Activated naive CD4-positive, alpha-beta T cell treated with anti-CD3 and anti-CD28 coated beads for 36 hours (primary cell): ENCODE measurements at regions not wholly inside any gene's neighbourhood (a gene's known extent, or its start where the extent isn't known, plus 50 kb on each side); places are given as distances from the start of the nearest gene placed in this dataset.

Experiments
- CTCF ChIA-PET: fragments of 350-600 bp; sonication (Branson Sonifier 250); formaldehyde crosslinking; loops from one replicate; lab custom pipeline; 2021; ENCODE audit warnings: antibody characterized with exemption; lab: Charles Lee
- DNase-seq: peaks from one replicate; pipeline ENCODE4 v3.0.0-alpha.2; 2020
- H3K27ac Mint-ChIP-seq: one replicate; pipeline ENCODE4 v1.8.0; 2021; ENCODE audit warnings: mild to moderate bottlenecking, mixed read lengths
- H3K27me3 Mint-ChIP-seq: one replicate; pipeline ENCODE4 v1.8.0; 2021; ENCODE audit warnings: low read depth, mixed read lengths
- H3K36me3 Mint-ChIP-seq: one replicate; pipeline ENCODE4 v1.8.0; 2021; ENCODE audit warnings: low read depth, mixed read lengths
- H3K4me1 Mint-ChIP-seq: one replicate; pipeline ENCODE4 v1.8.0; 2021; ENCODE audit warnings: low read depth, mixed read lengths
- H3K4me3 Mint-ChIP-seq: one replicate; pipeline ENCODE4 v1.8.0; 2021; ENCODE audit warnings: mild to moderate bottlenecking, moderate library complexity, mixed read lengths
- H3K9me3 Mint-ChIP-seq: one replicate; pipeline ENCODE4 v1.8.0; 2021; ENCODE audit warnings: mixed read lengths
- intact Hi-C: fragments of 100-400 bp; cut with micrococcal nuclease; formaldehyde crosslinking; loops from one replicate; pipeline ENCODE4 v1.15.1; 2023

- DNase-seq, result no peak
- intact Hi-C loops, result no loop called here
- H3K9me3 Mint-ChIP-seq, result no peaks in the 10 kb centered on the region
- CTCF ChIA-PET, result no interaction called here
- no peak overlapping the region for H3K4me3 Mint-ChIP-seq
- no peaks in the 10 kb centered on the region for H3K27me3 Mint-ChIP-seq
- H3K36me3 Mint-ChIP-seq, result no peaks in the 10 kb centered on the region
- no peak overlapping the region for H3K27ac Mint-ChIP-seq
- H3K4me1 Mint-ChIP-seq, result no peaks in the 10 kb centered on the region
Observed at GRCh38 chr2:145090841-145091761, 571.2 kb upstream of the ZEB2 start.

DNA sequence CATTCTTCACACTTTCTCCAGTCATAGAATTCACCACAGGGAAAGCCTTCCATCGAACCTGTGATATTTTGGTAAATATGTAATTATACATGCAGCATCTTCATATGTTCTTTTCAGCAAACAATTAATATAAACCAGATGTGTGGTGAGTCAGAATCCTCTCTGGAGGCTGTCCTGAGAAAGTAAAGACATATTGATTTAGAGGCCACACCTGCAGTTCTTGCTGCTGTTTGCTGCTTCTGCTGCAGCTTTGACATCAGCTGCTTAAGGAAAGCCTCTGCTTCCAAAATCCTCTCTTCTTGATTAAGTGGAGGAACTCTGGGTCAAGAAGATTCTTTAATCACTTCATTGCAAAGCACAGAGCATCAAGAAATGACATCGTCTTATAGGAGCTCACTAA lies 568.8 kb upstream of the ZEB2 start:
- CTCF ChIA-PET, result no interaction called here
- intact Hi-C loops, result no loop called here
- Mint-ChIP-seq H3K27me3 (no peaks in the 10 kb centered on the region), H3K4me3 (no peak overlapping the region), H3K4me1 (no peaks in the 10 kb centered on the region), H3K9me3 (no peaks in the 10 kb centered on the region), H3K36me3 (no peaks in the 10 kb centered on the region), H3K27ac (no peak overlapping the region)
- no peak for DNase-seq

- H3K36me3 Mint-ChIP-seq, result no peaks in the 10 kb centered on the region
- no peaks in the 10 kb centered on the region for H3K9me3 Mint-ChIP-seq
- no peaks in the 10 kb centered on the region for H3K4me1 Mint-ChIP-seq
- H3K27me3 Mint-ChIP-seq, result no peaks in the 10 kb centered on the region
- H3K4me3 Mint-ChIP-seq, result no peak overlapping the region
- DNase-seq, result no peak
- CTCF ChIA-PET, result no interaction called here
- no peak overlapping the region for H3K27ac Mint-ChIP-seq
- intact Hi-C loops, result no loop called here
Observed at GRCh38 chr2:145086910-145087309, 567.0 kb upstream of the ZEB2 start.

GRCh38 chr2:145085612-145086011 lies 565.7 kb upstream of the ZEB2 start:
- H3K4me1 Mint-ChIP-seq, result no peaks in the 10 kb centered on the region
- H3K27me3 Mint-ChIP-seq, result no peaks in the 10 kb centered on the region
- H3K36me3 Mint-ChIP-seq, result no peaks in the 10 kb centered on the region
- H3K4me3 Mint-ChIP-seq, result no peak overlapping the region
- DNase-seq, result no peak
- no peak overlapping the region for H3K27ac Mint-ChIP-seq
- intact Hi-C loops, result no loop called here
- no peaks in the 10 kb centered on the region for H3K9me3 Mint-ChIP-seq
- CTCF ChIA-PET, result no interaction called here

- CTCF ChIA-PET, result no interaction called here
- Mint-ChIP-seq H3K27me3 (peaks cover 3% of the 10 kb centered on the region), H3K27ac (no peak overlapping the region), H3K36me3 (no peaks in the 10 kb centered on the region), H3K4me3 (no peak overlapping the region), H3K9me3 (no peaks in the 10 kb centered on the region), H3K4me1 (no peaks in the 10 kb centered on the region)
- no peak for DNase-seq
- intact Hi-C loops, result no loop called here
Observed at GRCh38 chr2:145080426-145080825, 560.5 kb upstream of the ZEB2 start.

GRCh38 chr2:145079641-145080040 lies 559.7 kb upstream of the ZEB2 start:
- no peak for DNase-seq
- Mint-ChIP-seq H3K27me3 (peaks cover 3% of the 10 kb centered on the region), H3K4me1 (no peaks in the 10 kb centered on the region), H3K27ac (no peak overlapping the region), H3K36me3 (no peaks in the 10 kb centered on the region), H3K4me3 (no peak overlapping the region), H3K9me3 (no peaks in the 10 kb centered on the region)
- CTCF ChIA-PET, result no interaction called here
- intact Hi-C loops, result no loop called here

- H3K4me1 Mint-ChIP-seq, result no peaks in the 10 kb centered on the region
Observed at GRCh38 chr2:145078923-145079322, 559.0 kb upstream of the ZEB2 start.

GRCh38 chr2:145076085-145076484 lies 556.2 kb upstream of the ZEB2 start:
- Mint-ChIP-seq H3K27me3 (peaks cover 3% of the 10 kb centered on the region), H3K9me3 (no peaks in the 10 kb centered on the region), H3K27ac (no peak overlapping the region), H3K36me3 (no peaks in the 10 kb centered on the region), H3K4me1 (no peaks in the 10 kb centered on the region), H3K4me3 (no peak overlapping the region)
- DNase-seq, result no peak
- CTCF ChIA-PET, result interaction anchor here (0.6 kb wide), 1 partner anchor 1181 kb away, joined by 7 read pairs; no protein-coding TSS in a partner anchor
- intact Hi-C loops, result no loop called here

More at GRCh38 chr2:145078923-145079322, 559.0 kb upstream of the ZEB2 start:
- Mint-ChIP-seq H3K9me3 (no peaks in the 10 kb centered on the region), H3K27ac (no peak overlapping the region), H3K36me3 (no peaks in the 10 kb centered on the region), H3K4me3 (no peak overlapping the region), H3K27me3 (peaks cover 3% of the 10 kb centered on the region)
- CTCF ChIA-PET, result no interaction called here
- intact Hi-C loops, result no loop called here
- no peak for DNase-seq

GRCh38 chr2:145075454-145076062 lies 555.6 kb upstream of the ZEB2 start:
- Mint-ChIP-seq H3K4me3 (no peak overlapping the region), H3K27ac (no peak overlapping the region)
- CTCF ChIA-PET, result no interaction called here

DNA sequence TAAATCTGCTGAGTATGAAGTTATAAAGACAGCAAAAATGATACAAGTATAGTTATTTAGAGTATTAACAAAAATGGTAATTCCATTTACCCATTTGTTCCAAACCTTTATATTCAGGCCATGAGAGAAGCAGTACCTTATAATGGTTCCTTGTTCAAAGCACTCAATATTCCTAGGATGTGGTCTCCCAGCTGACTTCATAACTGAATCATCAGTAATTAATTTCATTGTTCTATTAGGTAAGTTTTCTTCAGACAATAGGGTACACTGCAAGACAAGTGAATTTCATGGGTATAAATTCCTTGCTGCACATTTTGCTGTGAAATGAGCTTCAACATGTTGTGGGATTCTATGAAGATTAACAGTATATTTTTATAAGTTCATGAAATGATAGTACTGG lies 550.8 kb upstream of the ZEB2 start:
- no peak for DNase-seq
- CTCF ChIA-PET, result no interaction called here
- no peak overlapping the region for H3K27ac Mint-ChIP-seq
- H3K36me3 Mint-ChIP-seq, result no peaks in the 10 kb centered on the region
- H3K9me3 Mint-ChIP-seq, result no peaks in the 10 kb centered on the region
- no peaks in the 10 kb centered on the region for H3K4me1 Mint-ChIP-seq
- intact Hi-C loops, result no loop called here
- no peak overlapping the region for H3K4me3 Mint-ChIP-seq
- H3K27me3 Mint-ChIP-seq, result no peaks in the 10 kb centered on the region

More at GRCh38 chr2:145075454-145076062, 555.6 kb upstream of the ZEB2 start:
- no peaks in the 10 kb centered on the region for H3K36me3 Mint-ChIP-seq
- H3K27me3 Mint-ChIP-seq, result peaks cover 3% of the 10 kb centered on the region
- intact Hi-C loops, result no loop called here
- no peak for DNase-seq
- no peaks in the 10 kb centered on the region for H3K9me3 Mint-ChIP-seq
- H3K4me1 Mint-ChIP-seq, result no peaks in the 10 kb centered on the region

GRCh38 chr2:145068509-145068908 lies 548.6 kb upstream of the ZEB2 start:
- no peaks in the 10 kb centered on the region for H3K4me1 Mint-ChIP-seq
- no peak for DNase-seq
- H3K9me3 Mint-ChIP-seq, result peaks cover 1% of the 10 kb centered on the region
- H3K36me3 Mint-ChIP-seq, result no peaks in the 10 kb centered on the region
- H3K27me3 Mint-ChIP-seq, result no peaks in the 10 kb centered on the region
- no peak overlapping the region for H3K27ac Mint-ChIP-seq
- intact Hi-C loops, result no loop called here
- CTCF ChIA-PET, result no interaction called here
- no peak overlapping the region for H3K4me3 Mint-ChIP-seq

DNA sequence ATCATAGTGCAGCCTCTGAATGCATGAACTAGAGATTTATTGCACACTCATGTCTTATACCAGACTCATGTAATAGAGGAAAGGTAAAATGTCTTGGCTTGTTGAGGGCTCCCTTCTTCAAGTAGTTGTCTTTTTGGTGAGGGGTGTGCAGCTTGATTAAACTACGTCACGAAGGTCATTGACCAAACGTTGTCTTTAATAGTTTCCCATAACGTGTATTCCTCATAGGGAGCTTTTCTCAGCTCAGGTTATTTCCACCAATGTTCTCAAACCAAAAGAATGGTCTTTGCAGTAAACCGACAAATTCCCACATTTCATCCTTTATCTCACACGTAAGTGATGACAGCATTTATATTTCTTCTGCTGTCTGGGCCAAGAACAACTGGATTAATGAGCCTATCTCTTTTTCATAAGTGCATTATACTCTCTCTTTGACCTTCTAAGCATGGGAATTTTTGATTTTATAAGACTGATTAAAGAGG lies 547.7 kb upstream of the ZEB2 start:
- H3K4me3 Mint-ChIP-seq, result no peak overlapping the region
- no peaks in the 10 kb centered on the region for H3K36me3 Mint-ChIP-seq
- H3K4me1 Mint-ChIP-seq, result no peaks in the 10 kb centered on the region
- CTCF ChIA-PET, result no interaction called here
- peaks cover 2% of the 10 kb centered on the region for H3K9me3 Mint-ChIP-seq
- intact Hi-C loops, result no loop called here
- no peak overlapping the region for H3K27ac Mint-ChIP-seq
- no peaks in the 10 kb centered on the region for H3K27me3 Mint-ChIP-seq
- no peak for DNase-seq
